GM23338 (cell line): ENCODE measurements at regions not wholly inside any gene's neighbourhood (a gene's known extent, or its start where the extent isn't known, plus 50 kb on each side); places are given as distances from the start of the nearest gene placed in this dataset.

ENCODE experiments used
- ATAC-seq: fragments of 200-7000 bp; cut with Tn5 transposase; 3 replicates; pipeline ENCODE4 v1.9.1; 2020
- DNase-seq: peaks from one replicate; pipeline ENCODE4 v3.0.0-alpha.2; 2015; ENCODE audit warnings: low spot score
- H2AFZ ChIP-seq: fragments of 200-600 bp; sonication (generic); 2 replicates; pipeline ENCODE4 v1.8.0; 2016; ENCODE audit warnings: antibody characterized with exemption, mild to moderate bottlenecking, moderate library complexity
- H3F3A ChIP-seq: fragments of 200-600 bp; sonication (generic); replicated peaks from 2 replicates; pipeline ENCODE4 v1.8.0; 2017; ENCODE audit warnings: antibody characterized with exemption, mixed run types, low read depth
- H3K27ac ChIP-seq: fragments of 200-600 bp; sonication (generic); 2 replicates; pipeline ENCODE4 v1.6.1; 2016; ENCODE audit warnings: low read depth
- H3K27me3 ChIP-seq: fragments of 200-600 bp; sonication (generic); 2 replicates; pipeline ENCODE4 v1.8.0; 2016; ENCODE audit warnings: mild to moderate bottlenecking, mixed run types, moderate library complexity; ENCODE audit not compliant: insufficient read depth
- H3K36me3 ChIP-seq: fragments of 200-600 bp; sonication (generic); 2 replicates; pipeline ENCODE4 v1.8.0; 2016; ENCODE audit warnings: mild to moderate bottlenecking; ENCODE audit not compliant: insufficient read depth
- H3K4me1 ChIP-seq: fragments of 200-600 bp; sonication (generic); 2 replicates; pipeline ENCODE4 v1.8.0; 2016; ENCODE audit warnings: mild to moderate bottlenecking, moderate library complexity; ENCODE audit not compliant: insufficient read depth
- H3K4me2 ChIP-seq: fragments of 200-600 bp; sonication (generic); 2 replicates; pipeline ENCODE4 v1.7.1; 2017; ENCODE audit warnings: mixed run types
- H3K4me3 ChIP-seq: fragments of 200-600 bp; sonication (generic); 2 replicates; pipeline ENCODE4 v1.6.1; 2016; ENCODE audit warnings: mixed run types
- H3K79me2 ChIP-seq: fragments of 200-600 bp; sonication (generic); replicated peaks from 2 replicates; pipeline ENCODE4 v1.8.0; 2017; ENCODE audit warnings: mild to moderate bottlenecking; ENCODE audit not compliant: insufficient read depth
- H3K9me2 ChIP-seq: fragments of 200-600 bp; sonication (generic); 2 replicates; pipeline ENCODE4 v1.8.0; 2017; ENCODE audit not compliant: insufficient read depth
- H4K20me1 ChIP-seq: fragments of 200-600 bp; sonication (generic); replicated peaks from 2 replicates; pipeline ENCODE4 v1.8.0; 2017; ENCODE audit warnings: mild to moderate bottlenecking; ENCODE audit not compliant: insufficient read depth
- H3K27ac Mint-ChIP-seq: 2 replicates; pipeline ENCODE4 v1.8.0; 2020; ENCODE audit warnings: inconsistent platforms, mild to moderate bottlenecking, moderate library complexity, mixed read lengths
- H3K27me3 Mint-ChIP-seq: 3 replicates; pipeline ENCODE4 v1.8.0; 2022; ENCODE audit warnings: low read depth, mild to moderate bottlenecking, moderate library complexity, mixed read lengths, inconsistent platforms; ENCODE audit not compliant: insufficient read depth, poor library complexity
- H3K36me3 Mint-ChIP-seq: 3 replicates; pipeline ENCODE4 v1.8.0; 2021; ENCODE audit warnings: low read depth, mild to moderate bottlenecking, inconsistent platforms, moderate library complexity, mixed read lengths
- H3K4me1 Mint-ChIP-seq: 3 replicates; pipeline ENCODE4 v1.8.0; 2020; ENCODE audit warnings: mild to moderate bottlenecking, inconsistent platforms, mixed read lengths
- H3K4me3 Mint-ChIP-seq: 3 replicates; pipeline ENCODE4 v1.8.0; 2021; ENCODE audit warnings: moderate library complexity, mild to moderate bottlenecking, inconsistent platforms, mixed read lengths
- H3K9me3 Mint-ChIP-seq: 3 replicates; pipeline ENCODE4 v1.8.0; 2020; ENCODE audit warnings: moderate library complexity, mild to moderate bottlenecking, inconsistent platforms, mixed read lengths
- CREB1 ChIP-seq: fragments of 250-450 bp; sonication (Bioruptor Pico); IDR thresholded peaks from 2 replicates; pipeline ENCODE4 v1.5.0; 2020; ENCODE audit warnings: low read depth, mild to moderate bottlenecking, moderate library complexity
- CTCF ChIP-seq, 2 experiments: fragments of 200-600 bp in 1 of 2; sonication (generic) in 1 of 2; conservative IDR thresholded peaks; 2 replicates each; pipeline versions ENCODE4 v1.5.1 to v1.6.1; 2016 to 2017; ENCODE audit warnings: antibody characterized with exemption in 2 of 2, low read depth in 2 of 2, mild to moderate bottlenecking in 2 of 2, moderate library complexity in 1 of 2
- EZH2phosphoT487 ChIP-seq: fragments of 200-600 bp; sonication (generic); IDR thresholded peaks from one replicate; pipeline ENCODE4 v1.8.1; 2018; ENCODE audit warnings: antibody characterized with exemption; ENCODE audit not compliant: unreplicated experiment
- JUNB ChIP-seq: IDR thresholded peaks from one replicate; pipeline ENCODE4 v1.6.1; 2016; ENCODE audit warnings: antibody characterized with exemption; ENCODE audit not compliant: unreplicated experiment
- NANOG ChIP-seq: IDR thresholded peaks from 2 replicates; pipeline ENCODE4 v1.6.1; 2016; ENCODE audit warnings: antibody characterized with exemption, borderline replicate concordance
- POLR2AphosphoS5 ChIP-seq: IDR thresholded peaks from 2 replicates; pipeline ENCODE4 v1.6.1; 2016; ENCODE audit warnings: antibody characterized with exemption, low read depth
- REST ChIP-seq: IDR thresholded peaks from one replicate; pipeline ENCODE4 v1.6.1; 2018; ENCODE audit warnings: antibody characterized with exemption; ENCODE audit not compliant: unreplicated experiment
- STAT1 ChIP-seq: IDR thresholded peaks from one replicate; pipeline ENCODE4 v1.6.1; 2016; ENCODE audit warnings: antibody characterized with exemption; ENCODE audit not compliant: unreplicated experiment
- ZNF331 ChIP-seq: fragments of 250-450 bp; sonication (Bioruptor Pico); IDR thresholded peaks from 2 replicates; pipeline ENCODE4 v1.5.0; 2020; ENCODE audit warnings: low read depth, mild to moderate bottlenecking, moderate library complexity
- ZNF462 ChIP-seq: fragments of 250-450 bp; sonication (Bioruptor Pico); IDR thresholded peaks from 2 replicates; pipeline ENCODE4 v1.5.0; 2020; ENCODE audit warnings: mild to moderate bottlenecking, moderate library complexity

GRCh38 chr9:31290731-31291130 lies 1093.7 kb upstream of the ACO1 start (continued):
- TF ChIP-seq CTCF (conservative IDR thresholded peaks at IDR 0.05; ENCODE audit: low read depth in 2 of 2) = no peak
- TF ChIP-seq JUNB = no peak
- TF ChIP-seq POLR2AphosphoS5 = no peak

GRCh38 chr9:31302620-31303418 lies 1081.6 kb upstream of the ACO1 start:
- H3K27ac ChIP-seq = no peak overlapping the region
- H3K36me3 Mint-ChIP-seq = no peaks in the 10 kb centered on the region
- DNase-seq = no peak
- H2AFZ ChIP-seq = no peak overlapping the region
- no peaks in the 10 kb centered on the region for H4K20me1 ChIP-seq
- no peaks in the 10 kb centered on the region for H3F3A ChIP-seq
- no peak overlapping the region for H3K4me3 ChIP-seq
- no peaks in the 10 kb centered on the region for H3K9me3 Mint-ChIP-seq
- ATAC-seq = no peak
- no peaks in the 10 kb centered on the region for H3K27me3 ChIP-seq
- H3K79me2 ChIP-seq = no peaks in the 10 kb centered on the region
- no peaks in the 10 kb centered on the region for H3K4me1 Mint-ChIP-seq
- H3K27me3 Mint-ChIP-seq = no peaks in the 10 kb centered on the region
- H3K4me1 ChIP-seq = no peaks in the 10 kb centered on the region
- H3K36me3 ChIP-seq = no peaks in the 10 kb centered on the region
- no peaks in the 10 kb centered on the region for H3K9me2 ChIP-seq
- no peak overlapping the region for H3K4me2 ChIP-seq
- no peak overlapping the region for H3K4me3 Mint-ChIP-seq
- H3K27ac Mint-ChIP-seq = no peak overlapping the region
- no peak for TF ChIP-seq ZNF462 (CRISPR knock-in tag)
- no peak for TF ChIP-seq CREB1
- no peak for TF ChIP-seq REST
- no peak for TF ChIP-seq NANOG
- TF ChIP-seq EZH2phosphoT487 = no peak
- no peak for TF ChIP-seq STAT1
- no peak for TF ChIP-seq ZNF331
- TF ChIP-seq CTCF (conservative IDR thresholded peaks at IDR 0.05; ENCODE audit: low read depth in 2 of 2) = no peak
- TF ChIP-seq JUNB = no peak
